ENCODE measurements at regions not wholly inside any gene's neighbourhood (a gene's known extent, or its start where the extent isn't known, plus 50 kb on each side); places are given as distances from the start of the nearest gene placed in this dataset.

DNA sequence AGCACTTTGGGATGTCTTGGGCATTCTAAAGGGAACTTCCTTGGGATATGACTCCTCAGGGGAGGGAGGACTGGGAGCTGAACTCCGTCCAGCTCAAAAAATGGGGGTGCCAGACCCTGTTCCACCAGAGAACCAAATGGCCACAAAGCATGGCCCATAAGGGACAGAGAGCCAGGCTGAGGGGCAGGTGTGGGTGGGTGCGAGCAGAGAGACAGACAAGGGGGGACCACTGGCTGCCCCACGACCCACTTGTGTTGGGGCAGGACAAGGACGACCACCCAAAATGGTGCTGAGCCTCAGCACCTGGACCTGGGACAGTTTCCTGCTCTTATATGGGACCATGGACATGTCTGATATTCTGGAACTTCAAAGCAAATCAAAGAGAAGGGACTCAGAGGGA is 148.2 kb upstream of the MLN start:
- Histone ChIP-seq H3K27me3 (no peaks in the 10 kb centered on the region), H4K20me1 (no peaks in the 10 kb centered on the region), H3K27ac (no peak overlapping the region), H3K9ac (no peak overlapping the region), H3K4me3 (no peak overlapping the region), H3K9me3 (no peaks in the 10 kb centered on the region), H3K4me1 (peaks cover 25% of the 10 kb centered on the region), H3K4me2 (no peak overlapping the region), H3K36me3 (no peaks in the 10 kb centered on the region)
- TF ChIP-seq Cebpa-rat (IDR thresholded peaks at IDR 0.05) = no peak

DNA sequence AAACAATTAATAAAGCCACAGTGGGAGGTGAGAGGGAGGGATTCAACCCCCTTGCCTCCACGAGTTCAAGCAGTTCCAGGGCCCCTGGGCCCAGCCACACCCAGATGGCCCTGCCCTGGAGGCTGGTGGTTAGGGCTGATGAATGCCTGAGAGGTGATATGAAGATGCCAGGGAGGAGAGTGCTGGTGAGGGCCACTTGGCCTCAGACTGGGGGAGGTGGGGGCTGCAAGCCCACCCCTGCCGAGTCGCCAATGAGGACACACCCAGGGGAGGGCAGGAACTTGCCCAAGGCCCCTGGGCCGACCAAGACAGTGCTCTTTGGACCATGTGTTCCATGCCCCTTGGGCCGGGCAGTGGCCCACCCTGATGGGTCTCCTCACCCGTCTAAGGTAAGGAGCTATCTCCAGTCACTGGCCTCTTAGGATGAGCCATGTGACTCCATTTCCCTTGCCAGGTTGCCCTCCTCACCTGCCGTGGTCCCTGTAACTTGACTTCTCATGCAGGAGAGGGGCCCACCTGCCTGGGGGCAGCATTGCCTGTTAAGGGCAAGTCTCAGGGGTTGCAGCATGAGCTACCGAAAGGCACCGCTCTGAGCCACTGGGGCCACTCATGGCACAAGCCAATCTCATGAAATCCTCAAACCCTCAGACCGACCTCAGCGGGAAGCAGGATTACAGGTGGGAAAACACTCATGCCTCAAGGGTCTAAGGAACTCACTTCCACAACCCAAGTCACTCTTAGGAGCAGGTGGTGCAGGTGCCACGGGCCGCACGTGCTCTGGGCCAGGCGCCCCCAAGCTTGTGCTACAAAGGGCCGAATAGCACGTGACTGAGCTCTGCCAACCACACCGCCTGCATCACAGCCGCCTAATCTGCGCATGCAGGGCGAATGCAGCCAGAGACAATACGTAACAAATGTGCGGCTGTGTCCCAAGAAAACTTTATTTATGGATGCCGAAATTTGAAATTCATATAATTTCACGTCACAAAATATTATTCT is 147.4 kb upstream of the MLN start:
- H3K4me3 ChIP-seq = no peak overlapping the region
- no peak overlapping the region for H3K9ac ChIP-seq
- H3K9me3 ChIP-seq = no peaks in the 10 kb centered on the region
- no peaks in the 10 kb centered on the region for H3K27me3 ChIP-seq
- H3K4me2 ChIP-seq = no peak overlapping the region
- no peak overlapping the region; the same call in 1 of the 2 replicates for H3K27ac ChIP-seq
- H3K4me1 ChIP-seq = peaks cover 25% of the 10 kb centered on the region
- no peaks in the 10 kb centered on the region for H3K36me3 ChIP-seq
- no peak for TF ChIP-seq Cebpa-rat (IDR thresholded peaks at IDR 0.05)
- no peaks in the 10 kb centered on the region for H4K20me1 ChIP-seq

DNA sequence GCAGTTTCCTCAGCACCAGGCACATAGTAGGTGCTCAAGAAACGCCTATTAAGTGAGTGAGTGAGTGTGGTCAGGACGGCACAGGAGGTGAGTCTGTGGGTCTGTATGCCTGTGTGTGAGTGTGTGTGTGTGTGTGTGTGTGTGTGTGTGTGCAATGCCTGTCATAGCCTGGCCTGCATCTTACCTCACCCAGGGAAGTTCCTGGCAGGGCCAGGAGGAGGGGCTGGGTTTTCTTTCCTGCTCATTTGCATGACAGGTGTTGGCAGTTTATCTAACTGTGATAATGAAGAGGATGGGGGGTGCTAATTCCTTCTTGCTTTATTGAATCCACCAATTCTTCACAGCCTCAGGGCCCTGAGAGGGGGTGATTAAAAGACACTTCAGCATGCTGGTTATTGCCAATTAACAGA is 146.7 kb upstream of the MLN start:
- no peak overlapping the region for H3K9ac ChIP-seq
- TF ChIP-seq Cebpa-rat (IDR thresholded peaks at IDR 0.05) = no peak
- no peaks in the 10 kb centered on the region for H3K9me3 ChIP-seq
- no peaks in the 10 kb centered on the region for H3K36me3 ChIP-seq
- H3K4me2 ChIP-seq = no peak overlapping the region
- H3K27me3 ChIP-seq = no peaks in the 10 kb centered on the region
- H4K20me1 ChIP-seq = no peaks in the 10 kb centered on the region
- no peak overlapping the region; the same call in 1 of the 2 replicates for H3K27ac ChIP-seq
- peaks cover 25% of the 10 kb centered on the region for H3K4me1 ChIP-seq
- H3K4me3 ChIP-seq = no peak overlapping the region

DNA sequence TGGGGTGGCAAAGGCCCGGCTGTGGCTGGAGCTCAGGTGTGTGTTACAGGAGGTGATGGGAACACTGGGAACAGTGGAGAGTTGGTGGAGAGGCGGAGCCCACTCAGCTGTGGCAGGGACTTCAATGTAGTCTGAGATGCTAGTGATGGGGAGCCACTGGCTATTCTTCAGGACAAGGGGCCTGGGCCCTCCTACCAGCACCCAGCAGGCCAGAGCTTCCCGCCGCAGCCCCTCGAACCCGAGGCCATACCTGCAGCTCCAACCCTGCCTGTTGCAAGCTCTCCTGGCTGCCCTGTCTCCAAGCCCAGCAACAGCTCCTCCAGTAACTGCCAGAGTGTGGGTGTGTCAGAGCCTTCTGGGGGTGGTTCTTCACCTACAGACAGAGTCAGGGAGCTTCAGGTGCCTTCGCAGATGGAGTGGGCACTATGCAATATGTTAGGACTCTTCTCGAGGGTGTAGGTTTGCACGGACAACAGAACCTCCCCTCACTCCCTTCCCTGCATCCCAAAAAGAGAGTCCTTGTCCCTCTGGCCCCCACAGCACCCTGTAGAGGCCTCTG is 146.2 kb upstream of the MLN start:
- H3K4me1 ChIP-seq = peaks cover 25% of the 10 kb centered on the region
- no peak overlapping the region for H3K4me3 ChIP-seq
- TF ChIP-seq Cebpa-rat (IDR thresholded peaks at IDR 0.05) = no peak
- no peak overlapping the region for H3K9ac ChIP-seq
- H3K4me2 ChIP-seq = no peak overlapping the region
- no peaks in the 10 kb centered on the region for H3K27me3 ChIP-seq
- H4K20me1 ChIP-seq = no peaks in the 10 kb centered on the region
- H3K36me3 ChIP-seq = no peaks in the 10 kb centered on the region
- no peak overlapping the region for H3K27ac ChIP-seq
- no peaks in the 10 kb centered on the region for H3K9me3 ChIP-seq

- Histone ChIP-seq H3K4me3 (no peak overlapping the region), H3K27ac (no peak overlapping the region), H3K27me3 (no peaks in the 10 kb centered on the region), H4K20me1 (no peaks in the 10 kb centered on the region), H3K36me3 (no peaks in the 10 kb centered on the region), H3K4me1 (peaks cover 20% of the 10 kb centered on the region), H3K9me3 (no peaks in the 10 kb centered on the region), H3K9ac (no peak overlapping the region), H3K4me2 (peak overlapping the region; percentile 39)
- TF ChIP-seq Cebpa-rat (IDR thresholded peaks at IDR 0.05) = no peak
Observed at GRCh38 chr6:33949111-33949510, 145.3 kb upstream of the MLN start.

DNA sequence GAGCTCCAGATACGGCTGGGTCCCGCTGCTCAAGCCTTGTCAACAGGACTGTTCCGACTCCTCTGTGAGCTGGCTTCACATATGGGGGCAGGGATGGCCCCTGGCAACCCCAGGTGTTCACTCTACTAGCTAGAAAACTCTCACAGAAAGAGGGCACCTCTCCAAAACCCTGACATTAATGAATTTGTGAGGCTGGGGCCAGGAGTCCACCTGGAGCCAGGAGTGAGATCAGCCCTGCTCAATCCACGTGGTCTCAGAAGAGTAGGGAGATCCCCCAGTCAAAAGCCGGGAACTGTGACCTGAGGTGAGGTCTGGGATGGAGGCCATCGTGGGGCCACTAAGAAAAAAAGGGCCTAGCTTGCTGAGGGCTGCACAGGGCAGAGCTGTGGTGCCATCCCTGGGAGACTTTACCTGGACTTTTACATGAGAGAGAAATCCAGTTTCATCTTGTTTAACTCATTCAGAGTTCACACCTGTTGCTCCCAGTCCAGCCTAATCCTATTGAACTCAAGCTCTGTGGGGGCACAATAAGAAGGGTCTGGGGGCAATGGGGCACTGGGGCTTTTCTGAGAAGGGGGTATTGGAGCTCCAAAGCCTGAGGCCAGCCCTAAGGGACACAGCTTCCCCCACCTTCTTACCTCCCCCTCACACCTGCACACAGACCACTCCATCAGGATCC is 144.3 kb upstream of the MLN start:
- Histone ChIP-seq H3K9me3 (no peaks in the 10 kb centered on the region), H3K36me3 (no peaks in the 10 kb centered on the region), H3K27ac (no peak overlapping the region), H3K4me3 (no peak overlapping the region), H3K4me2 (no peak overlapping the region), H4K20me1 (no peaks in the 10 kb centered on the region), H3K9ac (no peak overlapping the region), H3K4me1 (peaks cover 30% of the 10 kb centered on the region), H3K27me3 (no peaks in the 10 kb centered on the region)
- no peak for TF ChIP-seq Cebpa-rat (IDR thresholded peaks at IDR 0.05)

GRCh38 chr6:33947047-33947446 is 143.2 kb upstream of the MLN start:
- H3K4me3 ChIP-seq = no peak overlapping the region
- TF ChIP-seq Cebpa-rat (IDR thresholded peaks at IDR 0.05) = no peak
- no peaks in the 10 kb centered on the region for H4K20me1 ChIP-seq
- H3K4me2 ChIP-seq = no peak overlapping the region
- no peak overlapping the region for H3K9ac ChIP-seq
- H3K36me3 ChIP-seq = no peaks in the 10 kb centered on the region
- no peaks in the 10 kb centered on the region for H3K9me3 ChIP-seq
- peaks cover 31% of the 10 kb centered on the region for H3K4me1 ChIP-seq
- no peaks in the 10 kb centered on the region for H3K27me3 ChIP-seq
- H3K27ac ChIP-seq = no peak overlapping the region

- no peak overlapping the region for H3K9ac ChIP-seq
- H3K36me3 ChIP-seq = no peaks in the 10 kb centered on the region
- no peak for TF ChIP-seq Cebpa-rat (IDR thresholded peaks at IDR 0.05)
- no peaks in the 10 kb centered on the region for H3K27me3 ChIP-seq
- no peaks in the 10 kb centered on the region for H4K20me1 ChIP-seq
- no peaks in the 10 kb centered on the region for H3K9me3 ChIP-seq
- H3K4me3 ChIP-seq = no peak overlapping the region
- no peak overlapping the region for H3K4me2 ChIP-seq
- peaks cover 31% of the 10 kb centered on the region for H3K4me1 ChIP-seq
- no peak overlapping the region for H3K27ac ChIP-seq
Observed at GRCh38 chr6:33945931-33946330, 142.1 kb upstream of the MLN start.

DNA sequence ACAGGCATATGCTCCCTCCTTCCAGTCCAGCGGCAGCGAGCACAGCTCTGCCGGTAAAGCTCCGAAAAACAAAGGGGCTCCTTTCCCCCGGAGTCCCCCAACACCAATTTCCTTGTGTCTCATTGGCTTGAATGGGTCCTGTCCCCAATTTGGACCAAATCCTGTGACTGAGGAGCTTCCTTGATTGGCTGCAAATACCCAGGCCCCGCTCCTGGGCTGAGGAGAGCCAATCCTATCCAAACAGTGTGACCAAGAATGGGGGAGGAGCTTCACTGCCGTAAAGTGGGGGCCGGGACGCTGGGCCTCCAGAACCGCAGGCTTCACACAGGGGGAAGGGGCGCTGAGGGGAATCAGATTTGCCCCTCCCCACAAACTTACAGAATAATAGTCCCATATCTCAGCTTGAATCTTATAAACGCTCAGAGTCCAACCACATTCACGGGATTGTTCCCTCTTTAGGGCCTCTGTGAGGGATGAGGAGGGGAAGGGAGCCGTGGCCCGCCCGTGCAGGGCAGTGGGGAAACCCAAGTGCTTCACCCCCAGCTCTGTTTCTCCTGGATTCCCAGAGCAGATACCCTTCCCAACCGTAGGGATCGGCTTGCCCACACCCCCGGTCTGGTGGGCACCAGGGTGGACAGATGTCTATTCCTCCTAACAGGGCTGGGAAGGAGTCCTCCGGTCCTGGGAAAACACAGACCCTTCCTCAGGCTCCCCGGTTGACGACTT is 141.0 kb upstream of the MLN start:
- H3K4me2 ChIP-seq = no peak overlapping the region
- H3K27ac ChIP-seq = no peak overlapping the region
- H3K4me1 ChIP-seq = peaks cover 31% of the 10 kb centered on the region
- no peaks in the 10 kb centered on the region for H4K20me1 ChIP-seq
- H3K36me3 ChIP-seq = no peaks in the 10 kb centered on the region
- H3K9ac ChIP-seq = no peak overlapping the region
- no peaks in the 10 kb centered on the region for H3K9me3 ChIP-seq
- no peak overlapping the region for H3K4me3 ChIP-seq
- no peaks in the 10 kb centered on the region for H3K27me3 ChIP-seq
- no peak for TF ChIP-seq Cebpa-rat (IDR thresholded peaks at IDR 0.05)

Data from BLaER1 (cell line).